HCT116 (cell line): ENCODE measurements at regions not wholly inside any gene's neighbourhood (a gene's known extent, or its start where the extent isn't known, plus 50 kb on each side); places are given as distances from the start of the nearest gene placed in this dataset.

Experiments
- ATAC-seq: fragments of 200-7000 bp; cut with Tn5 transposase; 2 replicates; pipeline ENCODE4 v1.9.1; 2020; ENCODE audit warnings: mild to moderate bottlenecking, moderate library complexity
- BruUV-seq: library from RNA; stranded (reverse); fragments of 400-500 nt; replicated peaks from 2 replicates; lab custom pipeline; 2021; lab: Mats Ljungman, UMichigan
- CTCF ChIA-PET: fragments of 300-600 bp; sonication (Branson Sonifier 250); formaldehyde crosslinking; loops from one replicate; lab custom pipeline; 2021; ENCODE audit warnings: antibody characterized with exemption; lab: Charles Lee
- POLR2A ChIA-PET: fragments of 300-600, 350-600 bp; sonication (Branson Sonifier 250); formaldehyde crosslinking; loops from one replicate; lab custom pipeline; 2021; ENCODE audit warnings: antibody characterized with exemption; lab: Charles Lee
- RAD21 ChIA-PET, 2 experiments: fragments of 300-600 bp; sonication (Branson Sonifier 250); formaldehyde crosslinking; loops; one replicate each; lab custom pipeline; 2023; ENCODE audit warnings: low total read pairs in 2 of 2; ENCODE audit not compliant: uncharacterized antibody in 2 of 2, unreplicated experiment in 2 of 2, low non-redundant PET in 1 of 2; lab: Charles Lee
- DNase-seq: peaks from one replicate; pipeline ENCODE4 v3.0.0-alpha.2; 2010; ENCODE audit warnings: low read depth, low spot score
- H2AFZ ChIP-seq: fragments of 200-600 bp; shearing (Covaris generic), sonication (generic); 2 replicates; pipeline ENCODE4 v1.6.1; 2017; ENCODE audit warnings: low read depth, mixed run types, mixed read lengths, antibody characterized with exemption, low read length; ENCODE audit not compliant: poor library complexity, severe bottlenecking
- H3K27ac ChIP-seq: 2 replicates; pipeline ENCODE4 v1.5.1; 2012; ENCODE audit warnings: low read depth, low read length
- H3K27me3 ChIP-seq: fragments of 200-600 bp; sonication (generic); 2 replicates; pipeline ENCODE4 v1.6.1; 2016; ENCODE audit warnings: mixed run types, low read length, mixed read lengths; ENCODE audit not compliant: insufficient read depth
- H3K36me3 ChIP-seq, 2 experiments: fragments of 200-500 bp in 1 of 2; fragments of 200-600 bp in 1 of 2; sonication (Bioruptor generic) in 1 of 2; sonication (generic) in 1 of 2; 2 replicates each; pipeline versions ENCODE4 v1.5.1 to v1.6.1; 2014 to 2016; ENCODE audit warnings: low read length in 2 of 2, inconsistent platforms in 1 of 2, mixed read lengths in 1 of 2, mixed run types in 1 of 2; ENCODE audit not compliant: insufficient read depth in 2 of 2, control insufficient read depth in 1 of 2
- H3K4me1 ChIP-seq, 2 experiments: fragments of 200-600 bp in 1 of 2; sonication (generic) in 1 of 2; 2 replicates each; pipeline versions ENCODE4 v1.5.1 to v1.6.1; 2012 to 2017; ENCODE audit warnings: low read length in 2 of 2, inconsistent platforms in 1 of 2, mild to moderate bottlenecking in 1 of 2, mixed read lengths in 1 of 2, mixed run types in 1 of 2, moderate library complexity in 1 of 2; ENCODE audit not compliant: insufficient read depth in 2 of 2, control insufficient read depth in 1 of 2
- H3K4me2 ChIP-seq: fragments of 200-600 bp; sonication (generic); 2 replicates; pipeline ENCODE4 v1.6.1; 2017; ENCODE audit warnings: mixed run types, low read length, mixed read lengths
- H3K4me3 ChIP-seq, 2 experiments: fragments of 200-600 bp in 1 of 2; sonication (generic) in 1 of 2; replicated peaks in 1 of 2; 2 replicates each; pipeline ENCODE4 v1.5.1; 2011 to 2016; ENCODE audit warnings: low read length in 2 of 2, control low read depth in 1 of 2, low read depth in 1 of 2, mild to moderate bottlenecking in 1 of 2, mixed read lengths in 1 of 2, mixed run types in 1 of 2
- H3K79me2 ChIP-seq: fragments of 200-600 bp; sonication (generic); 2 replicates; pipeline ENCODE4 v1.6.1; 2017; ENCODE audit warnings: mild to moderate bottlenecking, mixed run types, low read length, moderate library complexity, mixed read lengths; ENCODE audit not compliant: insufficient read depth
- H3K9ac ChIP-seq: fragments of 200-600 bp; sonication (generic); 2 replicates; pipeline ENCODE4 v1.6.1; 2016; ENCODE audit warnings: low read length, mixed read lengths
- H3K9me2 ChIP-seq: fragments of 200-600 bp; sonication (generic), shearing (Covaris generic); 2 replicates; pipeline ENCODE4 v1.6.1; 2017; ENCODE audit warnings: mixed run types, mild to moderate bottlenecking, moderate library complexity; ENCODE audit not compliant: insufficient read depth
- H3K9me3 ChIP-seq, 2 experiments: fragments of 200-500 bp in 1 of 2; fragments of 200-600 bp in 1 of 2; sonication (Bioruptor generic) in 1 of 2; sonication (generic) in 1 of 2; 2 replicates each; pipeline ENCODE4 v1.6.1; 2014 to 2017; ENCODE audit warnings: low read length in 2 of 2, mixed read lengths in 2 of 2, inconsistent platforms in 1 of 2, low read depth in 1 of 2, mild to moderate bottlenecking in 1 of 2, mixed run types in 1 of 2, moderate library complexity in 1 of 2; ENCODE audit not compliant: control insufficient read depth in 1 of 2, insufficient read depth in 1 of 2
- H4K20me1 ChIP-seq: fragments of 200-600 bp; sonication (generic), shearing (Covaris generic); 2 replicates; pipeline ENCODE4 v1.6.1; 2017; ENCODE audit warnings: mixed run types, mild to moderate bottlenecking, moderate library complexity; ENCODE audit not compliant: insufficient read depth
- CBX3 ChIP-seq: IDR thresholded peaks from 2 replicates; pipeline ENCODE4 v1.6.1; 2012; ENCODE audit warnings: low read depth
- CEBPB ChIP-seq: IDR thresholded peaks from 2 replicates; pipeline ENCODE4 v1.6.1; 2012; ENCODE audit warnings: low read depth
- ELF1 ChIP-seq: IDR thresholded peaks from 2 replicates; pipeline ENCODE4 v1.6.1; 2012; ENCODE audit warnings: low read depth, borderline replicate concordance
- EZH2 ChIP-seq: fragments of 200-600 bp; sonication (generic); IDR thresholded peaks from 2 replicates; pipeline ENCODE4 v1.6.1; 2017; ENCODE audit warnings: antibody characterized with exemption, mixed run types
- JUND ChIP-seq: IDR thresholded peaks from 2 replicates; pipeline ENCODE4 v1.6.1; 2012
- POLR2A ChIP-seq: IDR thresholded peaks from 2 replicates; pipeline ENCODE4 v1.7.0; 2011; ENCODE audit warnings: borderline replicate concordance; ENCODE audit not compliant: insufficient read depth, insufficient read length; ENCODE audit errors: extremely low read depth
- POLR2AphosphoS5 ChIP-seq: IDR thresholded peaks from 2 replicates; pipeline ENCODE4 v1.6.1; 2011; ENCODE audit warnings: mild to moderate bottlenecking, low read depth, low read length, moderate library complexity
- SIN3A ChIP-seq: IDR thresholded peaks from 2 replicates; pipeline ENCODE4 v1.6.1; 2012; ENCODE audit warnings: low read depth
- SP1 ChIP-seq: IDR thresholded peaks from 2 replicates; pipeline ENCODE4 v1.6.1; 2012; ENCODE audit warnings: low read depth
- YY1 ChIP-seq: IDR thresholded peaks from 2 replicates; pipeline ENCODE4 v1.6.1; 2011; ENCODE audit warnings: low read length, low read depth, moderate library complexity, mild to moderate bottlenecking; ENCODE audit not compliant: insufficient replicate concordance; ENCODE audit errors: extremely low read depth
- ZBTB33 ChIP-seq: IDR thresholded peaks from 2 replicates; pipeline ENCODE4 v1.6.1; 2011; ENCODE audit warnings: mild to moderate bottlenecking, low read length, moderate library complexity; ENCODE audit not compliant: insufficient replicate concordance; ENCODE audit errors: extremely low read depth
- ZNF274 ChIP-seq: fragments of 200-500 bp; sonication (Bioruptor generic); IDR thresholded peaks from 2 replicates; pipeline ENCODE4 v1.6.1; 2014; ENCODE audit warnings: mild to moderate bottlenecking, low read depth, low read length, inconsistent platforms
- intact Hi-C: fragments of 100-400 bp; cut with micrococcal nuclease; formaldehyde crosslinking; loops from 2 replicates; pipeline ENCODE4 v1.10.0; 2022
- TF ChIP-seq, protein P1 (sequence below), 3 experiments: fragments of 200-600 bp in 1 of 3; sonication (generic) in 1 of 3; IDR thresholded peaks in 2 of 3; conservative IDR thresholded peaks in 1 of 3; 2 replicates each; pipeline ENCODE4 v1.5.1; 2012 to 2017; ENCODE audit warnings: low read depth in 2 of 3, low read length in 2 of 3, antibody characterized with exemption in 1 of 3, borderline replicate concordance in 1 of 3, control low read depth in 1 of 3, mild to moderate bottlenecking in 1 of 3, mixed read lengths in 1 of 3, mixed run types in 1 of 3, moderate library complexity in 1 of 3; ENCODE audit not compliant: insufficient read depth in 1 of 3

- Histone ChIP-seq H3K27ac (no peak overlapping the region), H3K36me3 (no peaks in the 10 kb centered on the region), H3K79me2 (no peaks in the 10 kb centered on the region), H3K4me2 (no peak overlapping the region), H3K27me3 (peaks cover 6% of the 10 kb centered on the region; the same call in 1 of the 2 replicates), H3K9me2 (no peaks in the 10 kb centered on the region), H2AFZ (no peak overlapping the region), H3K4me3 (no peak overlapping the region), H4K20me1 (no peaks in the 10 kb centered on the region), H3K9me3 (no peaks in the 10 kb centered on the region), H3K9ac (no peak overlapping the region), H3K4me1 (no peaks in the 10 kb centered on the region)
- CTCF ChIA-PET, result no interaction called here
- RAD21 ChIA-PET, result no interaction called here
- no peak for ATAC-seq
- POLR2A ChIA-PET, result no interaction called here
- DNase-seq, result no peak
- no TSS peak for BruUV-seq
- intact Hi-C loops, result no loop called here
- TF ChIP-seq POLR2A (no peak), YY1 (no peak), JUND (no peak), EZH2 (no peak), ELF1 (no peak), POLR2AphosphoS5 (no peak), CBX3 (no peak), ZBTB33 (no peak), SIN3A (no peak), SP1 (no peak), ZNF274 (no peak), CEBPB (no peak)
- TF ChIP-seq, protein P1, sequence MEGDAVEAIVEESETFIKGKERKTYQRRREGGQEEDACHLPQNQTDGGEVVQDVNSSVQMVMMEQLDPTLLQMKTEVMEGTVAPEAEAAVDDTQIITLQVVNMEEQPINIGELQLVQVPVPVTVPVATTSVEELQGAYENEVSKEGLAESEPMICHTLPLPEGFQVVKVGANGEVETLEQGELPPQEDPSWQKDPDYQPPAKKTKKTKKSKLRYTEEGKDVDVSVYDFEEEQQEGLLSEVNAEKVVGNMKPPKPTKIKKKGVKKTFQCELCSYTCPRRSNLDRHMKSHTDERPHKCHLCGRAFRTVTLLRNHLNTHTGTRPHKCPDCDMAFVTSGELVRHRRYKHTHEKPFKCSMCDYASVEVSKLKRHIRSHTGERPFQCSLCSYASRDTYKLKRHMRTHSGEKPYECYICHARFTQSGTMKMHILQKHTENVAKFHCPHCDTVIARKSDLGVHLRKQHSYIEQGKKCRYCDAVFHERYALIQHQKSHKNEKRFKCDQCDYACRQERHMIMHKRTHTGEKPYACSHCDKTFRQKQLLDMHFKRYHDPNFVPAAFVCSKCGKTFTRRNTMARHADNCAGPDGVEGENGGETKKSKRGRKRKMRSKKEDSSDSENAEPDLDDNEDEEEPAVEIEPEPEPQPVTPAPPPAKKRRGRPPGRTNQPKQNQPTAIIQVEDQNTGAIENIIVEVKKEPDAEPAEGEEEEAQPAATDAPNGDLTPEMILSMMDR (IDR thresholded peaks at IDR 0.05 in 2 of 3, conservative IDR thresholded peaks at IDR 0.05 in 1 of 3; ENCODE audit: borderline replicate concordance in 1 of 3, insufficient read depth in 1 of 3, low read depth in 2 of 3, low read length in 2 of 3), result no peak
These were observed 85.3 kb upstream of the OR9Q1 start for GRCh38 chr11:57938351-57938750.
